Stimulated activated CD4-positive, alpha-beta T cell treated with anti-CD3 and anti-CD28 coated beads, Interleukin-15, amount 100 ng/mL, for 48 hours (primary cell): ENCODE measurements at regions not wholly inside any gene's neighbourhood (a gene's known extent, or its start where the extent isn't known, plus 50 kb on each side); places are given as distances from the start of the nearest gene placed in this dataset.

ENCODE experiments used
- DNase-seq, 2 donors: peaks; one replicate each; pipeline ENCODE4 v3.0.0-alpha.2; 2020; ENCODE audit warnings: low read depth in 2 of 2

GRCh38 chr4:182065255-182065654, 177.9 kb upstream of the TENM3 start:
- no peak for DNase-seq

- DNase-seq = no peak
Observed at GRCh38 chr4:182066037-182066436, 177.2 kb upstream of the TENM3 start.

- DNase-seq = no peak
Observed at GRCh38 chr4:182067828-182068227, 175.4 kb upstream of the TENM3 start.

- no peak for DNase-seq
Observed at GRCh38 chr4:182068920-182069319, 174.3 kb upstream of the TENM3 start.

GRCh38 chr4:182073278-182073677, 169.9 kb upstream of the TENM3 start:
- no peak for DNase-seq

GRCh38 chr4:182074139-182074538, 169.1 kb upstream of the TENM3 start:
- no peak for DNase-seq

GRCh38 chr4:182074810-182075209, 168.4 kb upstream of the TENM3 start:
- no peak for DNase-seq

- DNase-seq = no peak
Observed at GRCh38 chr4:182082910-182083309, 160.3 kb upstream of the TENM3 start.

- no peak for DNase-seq
Observed at GRCh38 chr4:182083671-182084410, 159.4 kb upstream of the TENM3 start.

GRCh38 chr4:182085051-182085480, 158.1 kb upstream of the TENM3 start:
- no peak for DNase-seq

- DNase-seq = no peak
Observed at GRCh38 chr4:182089326-182089725, 153.9 kb upstream of the TENM3 start.

GRCh38 chr4:182090186-182090585, 153.0 kb upstream of the TENM3 start:
- DNase-seq = no peak

- no peak for DNase-seq
Observed at GRCh38 chr4:182091128-182091527, 152.1 kb upstream of the TENM3 start.

GRCh38 chr4:182093431-182093831, 149.8 kb upstream of the TENM3 start:
- DNase-seq = no peak

- no peak for DNase-seq
Observed at GRCh38 chr4:182093935-182094334, 149.3 kb upstream of the TENM3 start.

GRCh38 chr4:182101618-182102017, 141.6 kb upstream of the TENM3 start:
- no peak for DNase-seq

- DNase-seq = no peak
Observed at GRCh38 chr4:182102576-182102975, 140.6 kb upstream of the TENM3 start.

- no peak for DNase-seq
Observed at GRCh38 chr4:182103614-182104319, 139.4 kb upstream of the TENM3 start.

GRCh38 chr4:182105416-182105815, 137.8 kb upstream of the TENM3 start:
- DNase-seq = no peak

GRCh38 chr4:182107931-182108330, 135.3 kb upstream of the TENM3 start:
- DNase-seq = no peak

- DNase-seq = no peak
Observed at GRCh38 chr4:182111586-182111985, 131.6 kb upstream of the TENM3 start.

GRCh38 chr4:182113779-182114178, 129.4 kb upstream of the TENM3 start:
- DNase-seq = no peak

- DNase-seq = no peak
Observed at GRCh38 chr4:182124359-182124758, 118.8 kb upstream of the TENM3 start.
